GM12878 (cell line): ENCODE measurements at regions not wholly inside any gene's neighbourhood (a gene's known extent, or its start where the extent isn't known, plus 50 kb on each side); places are given as distances from the start of the nearest gene placed in this dataset.

Source experiments
- ATAC-seq: fragments of 200-7000 bp; cut with Tn5 transposase; 3 replicates; pipeline ENCODE4 v1.9.1; 2020; ENCODE audit warnings: mild to moderate bottlenecking, moderate library complexity
- BruUV-seq: library from RNA; stranded (reverse); fragments of 400-500 nt; replicated peaks from 2 replicates; lab custom pipeline; 2021; lab: Mats Ljungman, UMichigan
- CTCF ChIA-PET: fragments of 300-600 bp; sonication (Branson Sonifier 250); formaldehyde crosslinking; extraction: SDS; loops from one replicate; lab custom pipeline; 2021; ENCODE audit warnings: inconsistent platforms; lab: Yijun Ruan, JAX
- POLR2A ChIA-PET: fragments of 350-600 bp; formaldehyde crosslinking; extraction: SDS; loops from one replicate; lab custom pipeline; 2021; ENCODE audit warnings: inconsistent platforms; lab: Charles Lee
- RAD21 ChIA-PET: fragments of 300-600 bp; sonication (Branson Sonifier 250); formaldehyde crosslinking; loops from one replicate; lab custom pipeline; 2023; ENCODE audit warnings: antibody characterized with exemption; ENCODE audit not compliant: unreplicated experiment; lab: Charles Lee
- SMC1A ChIA-PET: fragments of 300-600 bp; sonication (Branson Sonifier 250); formaldehyde crosslinking; loops from one replicate; lab custom pipeline; 2023; ENCODE audit not compliant: unreplicated experiment, uncharacterized antibody; lab: Charles Lee
- DNase-seq: peaks from one replicate; pipeline ENCODE4 v3.0.0-alpha.2; 2011; ENCODE audit warnings: low read depth, low spot score
- FAIRE-seq: peaks from 3 replicates; lab custom pipeline; 2011; peaks lifted over from hg19 to GRCh38; lab: Jason Lieb, UNC
- H2AFZ ChIP-seq: 2 replicates; pipeline ENCODE4 v1.6.0; 2011; ENCODE audit warnings: low read depth, low read length, control low read depth; ENCODE audit not compliant: control insufficient read depth
- H3K27ac ChIP-seq: 2 replicates; pipeline ENCODE4 v1.5.1; 2011; ENCODE audit warnings: control low read depth; ENCODE audit not compliant: control insufficient read depth, insufficient read depth
- H3K27me3 ChIP-seq, 2 experiments: replicated peaks in 1 of 2; 2 replicates each; pipeline versions ENCODE4 v1.6.0 to v1.6.1; 2011; ENCODE audit warnings: low read length in 1 of 2; ENCODE audit not compliant: control insufficient read depth in 2 of 2, insufficient read depth in 2 of 2
- H3K36me3 ChIP-seq, 2 experiments: 2 replicates each; pipeline ENCODE4 v1.5.1; 2011; ENCODE audit warnings: low read length in 1 of 2; ENCODE audit not compliant: control insufficient read depth in 2 of 2, insufficient read depth in 2 of 2
- H3K4me1 ChIP-seq: 2 replicates; pipeline ENCODE4 v1.6.1; 2011; ENCODE audit warnings: mild to moderate bottlenecking, low read length, moderate library complexity, mixed read lengths; ENCODE audit not compliant: control insufficient read depth, insufficient read depth
- H3K4me2 ChIP-seq: 2 replicates; pipeline ENCODE4 v1.6.0; 2011; ENCODE audit warnings: control low read depth; ENCODE audit not compliant: control insufficient read depth, insufficient read depth
- H3K4me3 ChIP-seq: fragments of 200-600 bp; sonication (generic); 2 replicates; pipeline ENCODE4 v1.5.1; 2016
- H3K79me2 ChIP-seq: 2 replicates; pipeline ENCODE4 v1.6.0; 2011; ENCODE audit warnings: low read length; ENCODE audit not compliant: control insufficient read depth, insufficient read depth
- H3K9ac ChIP-seq: 2 replicates; pipeline ENCODE4 v1.8.0; 2011; ENCODE audit warnings: low read length, control low read depth, mixed read lengths; ENCODE audit not compliant: control insufficient read depth, insufficient read depth
- H3K9me3 ChIP-seq: replicated peaks from 3 replicates; pipeline ENCODE4 v1.5.1; 2011; ENCODE audit warnings: mild to moderate bottlenecking, low read length; ENCODE audit not compliant: control insufficient read depth, insufficient read depth
- H4K20me1 ChIP-seq: 2 replicates; pipeline ENCODE4 v1.6.0; 2011; ENCODE audit not compliant: control insufficient read depth, insufficient read depth
- ATF2 ChIP-seq: IDR thresholded peaks from 2 replicates; pipeline ENCODE4 v1.6.1; 2012; ENCODE audit warnings: low read length, inconsistent platforms
- CHD2 ChIP-seq: IDR thresholded peaks from 2 replicates; pipeline ENCODE4 v1.6.1; 2011; ENCODE audit warnings: low read depth, low read length, improper control_type of control experiment, borderline replicate concordance
- CREM ChIP-seq: IDR thresholded peaks from 2 replicates; pipeline ENCODE4 v1.6.1; 2014; ENCODE audit warnings: antibody characterized with exemption, low read depth
- FOXK2 ChIP-seq: fragments of 450-650 bp; IDR thresholded peaks from 2 replicates; pipeline ENCODE4 v1.6.1; 2017; ENCODE audit warnings: mild to moderate bottlenecking, moderate library complexity
- MEF2B ChIP-seq: fragments of 450-650 bp; IDR thresholded peaks from 2 replicates; pipeline ENCODE4 v1.6.1; 2018; ENCODE audit warnings: mild to moderate bottlenecking, moderate library complexity; ENCODE audit not compliant: partially characterized antibody, poor library complexity, severe bottlenecking
- NBN ChIP-seq: fragments of 450-650 bp; IDR thresholded peaks from 2 replicates; pipeline ENCODE4 v1.6.1; 2016
- PBX3 ChIP-seq: IDR thresholded peaks from 2 replicates; pipeline ENCODE4 v1.6.1; 2011; ENCODE audit warnings: mild to moderate bottlenecking, low read depth, low read length, moderate library complexity; ENCODE audit not compliant: insufficient replicate concordance
- POLR2AphosphoS5 ChIP-seq: IDR thresholded peaks from 2 replicates; pipeline ENCODE4 v1.6.1; 2011; ENCODE audit warnings: mild to moderate bottlenecking, low read length, inconsistent platforms
- RAD21 ChIP-seq: IDR thresholded peaks from 2 replicates; pipeline ENCODE4 v1.6.1; 2011; ENCODE audit warnings: mild to moderate bottlenecking, low read depth, low read length, moderate library complexity; ENCODE audit not compliant: insufficient read depth
- RELB ChIP-seq: fragments of 450-650 bp; IDR thresholded peaks from 2 replicates; pipeline ENCODE4 v1.6.1; 2017; ENCODE audit warnings: low read depth, mild to moderate bottlenecking, moderate library complexity
- SMAD1 ChIP-seq: fragments of 450-650 bp; IDR thresholded peaks from 2 replicates; pipeline ENCODE4 v1.6.1; 2018; ENCODE audit warnings: mild to moderate bottlenecking, low read depth; ENCODE audit not compliant: partially characterized antibody
- SMAD5 ChIP-seq: IDR thresholded peaks from 2 replicates; pipeline ENCODE4 v1.6.1; 2016; ENCODE audit warnings: antibody characterized with exemption, low read depth
- TCF7 ChIP-seq: IDR thresholded peaks from 2 replicates; pipeline ENCODE4 v1.6.1; 2014; ENCODE audit warnings: antibody characterized with exemption, borderline replicate concordance
- USF1 ChIP-seq: IDR thresholded peaks from 2 replicates; pipeline ENCODE4 v1.6.1; 2011; ENCODE audit warnings: borderline replicate concordance, low read depth, mild to moderate bottlenecking, moderate library complexity, mixed read lengths, low read length; ENCODE audit not compliant: insufficient read depth; ENCODE audit errors: extremely low read length
- YBX1 ChIP-seq: fragments of 450-650 bp; IDR thresholded peaks from 2 replicates; pipeline ENCODE4 v1.6.1; 2016; ENCODE audit warnings: antibody characterized with exemption
- ZBTB40 ChIP-seq: fragments of 450-650 bp; IDR thresholded peaks from 2 replicates; pipeline ENCODE4 v1.6.1; 2016; ENCODE audit warnings: mild to moderate bottlenecking, moderate library complexity, borderline replicate concordance
- WGBS: methylation state at CpG from one replicate; pipeline ENCODE4 v1.1.6; 2016; ENCODE audit warnings: low lambda C conversion rate; ENCODE audit not compliant: insufficient replicate concordance, insufficient coverage; ENCODE audit errors: missing lambda C conversion rate; 5-methylcytosine and 5-hydroxymethylcytosine counted together
- in situ Hi-C: fragments of 300-500 bp; cut with MboI; formaldehyde crosslinking; loops from 9 replicates; pipeline ENCODE4 v1.14.3; 2018; ENCODE audit warnings: mixed read lengths
- intact Hi-C: fragments of 100-400 bp; cut with micrococcal nuclease; formaldehyde crosslinking; loops from one replicate; pipeline ENCODE4 v1.14.2; 2022; ENCODE audit not compliant: unreplicated experiment

- Histone ChIP-seq H3K27ac (no peak overlapping the region), H3K4me2 (no peak overlapping the region)
- WGBS: 21% methylated on average over 12 of the region's 12 CpGs
These were observed 136.9 kb downstream of the RBFOX3 start for GRCh38 chr17:79473876-79474440.

More at GRCh38 chr17:79473876-79474440, 136.9 kb downstream of the RBFOX3 start:
- DNase-seq (no peak), FAIRE-seq (no peak), ATAC-seq (no peak)
- in situ Hi-C loops (no loop called here), intact Hi-C loops (no loop called here)
- ChIA-PET POLR2A (no interaction called here), RAD21 (no interaction called here), SMC1A (no interaction called here), CTCF (no interaction called here)
- Histone ChIP-seq H4K20me1 (no peaks in the 10 kb centered on the region), H3K79me2 (no peaks in the 10 kb centered on the region), H3K36me3 (no peaks in the 10 kb centered on the region), H3K27me3 (peaks cover 0 to 5% of the 10 kb centered on the region in 2 experiments; a peak in 2 of 4 replicates), H3K9me3 (no peaks in the 10 kb centered on the region), H3K9ac (no peak overlapping the region), H2AFZ (no peak overlapping the region), H3K4me1 (no peaks in the 10 kb centered on the region), H3K4me3 (no peak overlapping the region)
- no peak for TF ChIP-seq CREM
- no peak for TF ChIP-seq MEF2B
- TF ChIP-seq SMAD1: no peak
- no peak for TF ChIP-seq POLR2AphosphoS5
- TF ChIP-seq ZBTB40: no peak
- TF ChIP-seq CHD2: no peak
- no peak for TF ChIP-seq YBX1
- TF ChIP-seq PBX3: no peak
- TF ChIP-seq ATF2: no peak
- no peak for TF ChIP-seq RELB
- TF ChIP-seq USF1: no peak
- no peak for TF ChIP-seq RAD21
- no peak for TF ChIP-seq TCF7
- no peak for TF ChIP-seq SMAD5
- TF ChIP-seq NBN: no peak
- no peak for TF ChIP-seq FOXK2
- no TSS peak for BruUV-seq
